ENCODE measurements at regions not wholly inside any gene's neighbourhood (a gene's known extent, or its start where the extent isn't known, plus 50 kb on each side); places are given as distances from the start of the nearest gene placed in this dataset.

DNA sequence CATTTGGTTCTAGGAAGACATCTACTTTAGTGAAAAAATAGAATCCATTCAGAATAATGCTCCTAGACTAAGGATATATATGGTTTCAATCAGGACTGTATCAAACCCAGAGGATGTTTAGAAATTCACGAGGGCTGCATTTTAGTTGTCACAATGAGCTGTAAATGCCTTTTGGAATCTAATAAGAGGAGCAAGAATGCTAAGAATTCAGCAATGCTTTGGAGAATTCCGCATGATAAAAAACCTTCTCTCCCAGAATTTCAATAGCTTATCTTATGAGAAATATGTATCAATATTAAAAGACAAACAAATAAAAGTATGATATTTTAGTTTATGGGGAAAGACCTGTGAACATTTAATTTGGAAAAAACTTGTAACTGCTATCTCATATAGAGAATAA lies 885.1 kb downstream of the ZPLD1 start:
- TF ChIP-seq EZH2phosphoT487 (IDR thresholded peaks at IDR 0.05) (no peak), EZH2 (IDR thresholded peaks at IDR 0.05) (no peak)
- TF ChIP-seq, protein P1, sequence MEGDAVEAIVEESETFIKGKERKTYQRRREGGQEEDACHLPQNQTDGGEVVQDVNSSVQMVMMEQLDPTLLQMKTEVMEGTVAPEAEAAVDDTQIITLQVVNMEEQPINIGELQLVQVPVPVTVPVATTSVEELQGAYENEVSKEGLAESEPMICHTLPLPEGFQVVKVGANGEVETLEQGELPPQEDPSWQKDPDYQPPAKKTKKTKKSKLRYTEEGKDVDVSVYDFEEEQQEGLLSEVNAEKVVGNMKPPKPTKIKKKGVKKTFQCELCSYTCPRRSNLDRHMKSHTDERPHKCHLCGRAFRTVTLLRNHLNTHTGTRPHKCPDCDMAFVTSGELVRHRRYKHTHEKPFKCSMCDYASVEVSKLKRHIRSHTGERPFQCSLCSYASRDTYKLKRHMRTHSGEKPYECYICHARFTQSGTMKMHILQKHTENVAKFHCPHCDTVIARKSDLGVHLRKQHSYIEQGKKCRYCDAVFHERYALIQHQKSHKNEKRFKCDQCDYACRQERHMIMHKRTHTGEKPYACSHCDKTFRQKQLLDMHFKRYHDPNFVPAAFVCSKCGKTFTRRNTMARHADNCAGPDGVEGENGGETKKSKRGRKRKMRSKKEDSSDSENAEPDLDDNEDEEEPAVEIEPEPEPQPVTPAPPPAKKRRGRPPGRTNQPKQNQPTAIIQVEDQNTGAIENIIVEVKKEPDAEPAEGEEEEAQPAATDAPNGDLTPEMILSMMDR (IDR thresholded peaks at IDR 0.05), result no peak
- Histone ChIP-seq H3K27me3 (no peaks in the 10 kb centered on the region), H3K79me2 (ENCODE audit: low read depth) (no peaks in the 10 kb centered on the region), H3K4me1 (peaks cover 4% of the 10 kb centered on the region), H3K4me3 (no peak overlapping the region), H2AFZ (replicated peaks) (no peak overlapping the region), H3K4me2 (no peak overlapping the region), H3K9me3 (ENCODE audit: low read depth) (no peaks in the 10 kb centered on the region), H3K36me3 (no peaks in the 10 kb centered on the region), H4K20me1 (ENCODE audit: low read depth) (no peaks in the 10 kb centered on the region), H3K27ac (no peak overlapping the region), H3K9ac (no peak overlapping the region), H3F3A (ENCODE audit: low read depth) (no peaks in the 10 kb centered on the region)
- no peak overlapping the region for H3K27ac Mint-ChIP-seq
- no peaks in the 10 kb centered on the region for H3K36me3 Mint-ChIP-seq
- no peaks in the 10 kb centered on the region for H3K9me3 Mint-ChIP-seq
- H3K4me1 Mint-ChIP-seq, result peaks cover 3% of the 10 kb centered on the region
- no peak overlapping the region for H3K4me3 Mint-ChIP-seq
- peak; percentile 17 for DNase-seq (ENCODE audit: low spot score)
- no peaks in the 10 kb centered on the region for H3K27me3 Mint-ChIP-seq (ENCODE audit: insufficient read depth, low read depth)

- no peaks in the 10 kb centered on the region for H3K36me3 Mint-ChIP-seq
- DNase-seq (ENCODE audit: low spot score), result no peak
- H3K4me1 Mint-ChIP-seq, result no peaks in the 10 kb centered on the region
- Histone ChIP-seq H3K79me2 (ENCODE audit: low read depth) (no peaks in the 10 kb centered on the region), H2AFZ (replicated peaks) (no peak overlapping the region), H3F3A (ENCODE audit: low read depth) (no peaks in the 10 kb centered on the region), H3K27me3 (no peaks in the 10 kb centered on the region), H3K4me1 (no peaks in the 10 kb centered on the region), H4K20me1 (ENCODE audit: low read depth) (no peaks in the 10 kb centered on the region), H3K4me3 (no peak overlapping the region), H3K4me2 (no peak overlapping the region), H3K9me3 (ENCODE audit: low read depth) (no peaks in the 10 kb centered on the region), H3K36me3 (no peaks in the 10 kb centered on the region), H3K9ac (no peak overlapping the region), H3K27ac (no peak overlapping the region)
- H3K9me3 Mint-ChIP-seq, result no peaks in the 10 kb centered on the region
- TF ChIP-seq EZH2 (IDR thresholded peaks at IDR 0.05) (no peak), EZH2phosphoT487 (IDR thresholded peaks at IDR 0.05) (no peak)
- TF ChIP-seq, protein P1 (IDR thresholded peaks at IDR 0.05), result no peak
- no peak overlapping the region for H3K4me3 Mint-ChIP-seq
- no peaks in the 10 kb centered on the region for H3K27me3 Mint-ChIP-seq (ENCODE audit: insufficient read depth, low read depth)
- H3K27ac Mint-ChIP-seq, result no peak overlapping the region
These were observed 902.5 kb downstream of the ZPLD1 start for GRCh38 chr3:103337179-103337845.

DNA sequence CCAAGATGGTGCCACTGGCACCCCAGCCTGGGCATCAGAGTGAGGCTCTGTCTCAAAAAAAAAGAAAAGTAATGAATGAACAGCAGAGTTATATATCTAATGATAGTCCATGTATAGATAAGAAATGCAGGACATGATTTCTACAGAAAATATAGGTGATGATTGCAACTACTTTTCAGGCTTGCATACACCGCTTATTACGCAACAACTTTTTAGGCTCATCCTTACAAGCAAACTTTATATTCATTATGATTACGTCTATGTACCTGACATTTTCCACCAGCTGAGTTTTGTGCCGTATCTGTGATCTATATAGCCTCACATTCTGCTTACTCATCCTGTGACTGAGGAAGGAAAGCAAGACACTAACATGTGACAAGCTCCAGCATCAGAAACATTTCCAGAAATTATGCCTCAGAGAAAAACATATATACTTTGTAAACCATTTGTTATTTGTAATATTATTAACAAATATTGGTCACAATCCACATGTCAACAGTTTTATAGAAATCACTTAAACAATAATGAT lies 906.3 kb downstream of the ZPLD1 start:
- no peak overlapping the region for H3K27ac Mint-ChIP-seq
- no peaks in the 10 kb centered on the region for H3K9me3 Mint-ChIP-seq

More for the DNA sequence above, 906.3 kb downstream of the ZPLD1 start:
- Histone ChIP-seq H3K27me3 (no peaks in the 10 kb centered on the region), H3K27ac (no peak overlapping the region), H3K79me2 (ENCODE audit: low read depth) (no peaks in the 10 kb centered on the region), H2AFZ (replicated peaks) (no peak overlapping the region), H3K9ac (no peak overlapping the region), H3K4me3 (no peak overlapping the region), H3K4me1 (no peaks in the 10 kb centered on the region), H3K36me3 (no peaks in the 10 kb centered on the region), H3K4me2 (no peak overlapping the region), H3K9me3 (ENCODE audit: low read depth) (no peaks in the 10 kb centered on the region), H3F3A (ENCODE audit: low read depth) (no peaks in the 10 kb centered on the region), H4K20me1 (ENCODE audit: low read depth) (no peaks in the 10 kb centered on the region)
- TF ChIP-seq, protein P1 (IDR thresholded peaks at IDR 0.05), result no peak
- no peak for TF ChIP-seq EZH2phosphoT487 (IDR thresholded peaks at IDR 0.05)
- no peak for TF ChIP-seq EZH2 (IDR thresholded peaks at IDR 0.05)
- no peak overlapping the region for H3K4me3 Mint-ChIP-seq
- no peaks in the 10 kb centered on the region for H3K27me3 Mint-ChIP-seq (ENCODE audit: insufficient read depth, low read depth)
- peaks cover 3% of the 10 kb centered on the region for H3K4me1 Mint-ChIP-seq
- H3K36me3 Mint-ChIP-seq, result no peaks in the 10 kb centered on the region
- DNase-seq (ENCODE audit: low spot score), result no peak

Data from neural progenitor cell (in vitro differentiated cells).